Body of pancreas (tissue), 4 donors: ENCODE measurements at regions not wholly inside any gene's neighbourhood (a gene's known extent, or its start where the extent isn't known, plus 50 kb on each side); places are given as distances from the start of the nearest gene placed in this dataset.

Source experiments
- CTCF ChIP-seq, 7 experiments: fragments of 450-650 bp in 4 of 7; fragments of 200-600 bp in 3 of 7; sonication (generic) in 3 of 7; IDR thresholded peaks; one replicate each; pipeline ENCODE4 v1.5.1; 2016 to 2019; ENCODE audit warnings: antibody characterized with exemption in 7 of 7
- POLR2A ChIP-seq, 3 donors: fragments of 450-650 bp; IDR thresholded peaks; one replicate each; pipeline ENCODE4 v1.6.1; 2016; ENCODE audit warnings: antibody characterized with exemption in 3 of 3, mild to moderate bottlenecking in 2 of 3

GRCh38 chr5:99177796-99178195 is 249.0 kb upstream of the CHD1 start:
- TF ChIP-seq CTCF (IDR thresholded peaks at IDR 0.05) (no peak), POLR2A (IDR thresholded peaks at IDR 0.05) (no peak)
